ENCODE measurements at regions not wholly inside any gene's neighbourhood (a gene's known extent, or its start where the extent isn't known, plus 50 kb on each side); places are given as distances from the start of the nearest gene placed in this dataset.
A peak's percentile ranks its signal among the peaks of the same experiment; 100 is the strongest.
"Not testable (repeated sequence)": the region's sequence is repeated elsewhere in the genome, so short reads cannot be mapped to it uniquely, and the experiment has no call there.

DNA sequence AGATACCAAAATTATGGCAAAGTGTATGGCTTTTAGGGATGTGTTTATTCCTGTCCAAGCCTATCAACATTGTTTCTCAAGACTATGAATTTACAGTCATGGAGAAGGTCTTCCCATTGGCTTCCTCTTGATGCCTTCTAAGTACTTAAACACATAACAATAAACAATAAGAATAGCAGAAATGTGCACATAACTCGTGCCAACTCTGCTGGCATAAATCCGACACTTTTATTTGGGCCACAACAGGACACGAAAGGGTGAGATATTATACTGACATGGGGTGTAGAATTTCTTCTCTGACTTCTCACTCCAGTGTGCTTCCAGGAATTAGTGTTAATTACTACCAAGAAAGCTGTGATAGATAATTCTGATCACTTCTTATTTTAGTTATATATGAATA, 695.9 kb upstream of the SLC35B3 start:
- H3K4me3 ChIP-seq (ENCODE audit: control insufficient read depth, low read depth, low read length): no peak overlapping the region
- DNase-seq (ENCODE audit: low read depth): no peak
- no peak for TF ChIP-seq CTCF (conservative IDR thresholded peaks at IDR 0.05; ENCODE audit: control insufficient read depth, insufficient read depth, low read depth, low read length)

GRCh38 chr6:9128970-9129369, 693.6 kb upstream of the SLC35B3 start:
- no peak overlapping the region for H3K4me3 ChIP-seq (ENCODE audit: control insufficient read depth, low read depth, low read length)
- TF ChIP-seq CTCF (conservative IDR thresholded peaks at IDR 0.05; ENCODE audit: control insufficient read depth, insufficient read depth, low read depth, low read length): no peak
- no peak for DNase-seq (ENCODE audit: low read depth)

GRCh38 chr6:9126878-9127560, 691.7 kb upstream of the SLC35B3 start:
- peak; percentile 54 for DNase-seq (ENCODE audit: low read depth)
- H3K4me3 ChIP-seq (ENCODE audit: control insufficient read depth, low read depth, low read length): no peak overlapping the region
- no peak for TF ChIP-seq CTCF (conservative IDR thresholded peaks at IDR 0.05; ENCODE audit: control insufficient read depth, insufficient read depth, low read depth, low read length)

GRCh38 chr6:9126034-9126433, 690.7 kb upstream of the SLC35B3 start:
- not testable (repeated sequence) for H3K4me3 ChIP-seq (ENCODE audit: control insufficient read depth, low read depth, low read length); DNase-seq (ENCODE audit: low read depth)

DNA sequence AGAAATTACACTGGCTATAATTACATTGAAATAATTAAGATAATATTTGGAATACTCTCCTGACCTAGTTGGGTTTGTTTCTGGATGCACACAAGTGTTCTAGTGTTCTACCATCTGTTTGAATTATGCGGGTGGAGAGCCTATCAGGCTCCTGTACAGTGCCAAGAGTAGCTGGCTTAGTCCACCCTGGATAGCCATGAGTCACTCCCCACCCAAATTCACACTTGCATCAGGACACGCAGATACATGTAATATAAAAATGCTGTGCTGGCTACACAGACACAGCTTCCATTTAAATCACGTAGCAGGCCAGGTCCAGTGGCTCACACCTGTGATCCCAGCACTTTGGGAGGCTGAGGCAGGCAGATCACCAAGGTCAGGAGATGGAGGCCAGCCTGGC, 686.2 kb upstream of the SLC35B3 start:
- no peak for TF ChIP-seq CTCF (conservative IDR thresholded peaks at IDR 0.05; ENCODE audit: control insufficient read depth, insufficient read depth, low read depth, low read length)
- peak; percentile 9 for DNase-seq (ENCODE audit: low read depth)
- no peak overlapping the region for H3K4me3 ChIP-seq (ENCODE audit: control insufficient read depth, low read depth, low read length)

- H3K4me3 ChIP-seq (ENCODE audit: control insufficient read depth, low read depth, low read length): no peak overlapping the region
- TF ChIP-seq CTCF (conservative IDR thresholded peaks at IDR 0.05; ENCODE audit: control insufficient read depth, insufficient read depth, low read depth, low read length): no peak
- DNase-seq (ENCODE audit: low read depth): peak; percentile 11
Observed at GRCh38 chr6:9116026-9116425, 680.7 kb upstream of the SLC35B3 start.

DNA sequence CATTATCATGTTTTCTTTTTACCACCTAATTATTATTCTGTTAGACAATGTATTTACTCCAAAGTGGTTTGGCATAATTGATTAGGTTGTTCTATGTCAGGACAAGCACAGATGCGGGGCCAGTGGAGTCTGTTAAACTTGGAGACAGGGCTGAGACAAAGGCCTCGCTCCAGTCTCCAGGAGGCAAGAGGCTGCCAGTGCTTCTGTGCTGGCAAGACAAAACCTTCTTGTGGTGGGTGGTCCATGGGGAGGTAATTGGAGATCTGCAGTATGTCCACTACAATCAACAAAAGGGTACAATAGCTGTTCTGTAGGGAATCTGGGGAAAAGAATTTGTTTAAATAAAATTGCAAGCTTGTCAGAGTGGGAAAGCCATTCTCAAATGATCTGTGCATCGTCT, 677.2 kb upstream of the SLC35B3 start:
- TF ChIP-seq CTCF (conservative IDR thresholded peaks at IDR 0.05; ENCODE audit: control insufficient read depth, insufficient read depth, low read depth, low read length): no peak
- H3K4me3 ChIP-seq (ENCODE audit: control insufficient read depth, low read depth, low read length): no peak overlapping the region
- DNase-seq (ENCODE audit: low read depth): no peak
